Lung (tissue), 11 donors: ENCODE measurements at regions not wholly inside any gene's neighbourhood (a gene's known extent, or its start where the extent isn't known, plus 50 kb on each side); places are given as distances from the start of the nearest gene placed in this dataset.

Experiments
- ATAC-seq: fragments of 200-7000 bp; cut with Tn5 transposase; one replicate; pipeline ENCODE4 v1.9.1; 2020; ENCODE audit warnings: moderate number of reproducible peaks; ENCODE audit not compliant: insufficient read depth, low FRiP score
- DNase-seq, 3 donors: peaks; one replicate each; pipeline ENCODE4 v3.0.0-alpha.2; 2013 to 2017
- H3K27ac ChIP-seq, 2 donors: one replicate each; pipeline ENCODE4 v1.5.1; 2013; ENCODE audit warnings: mild to moderate bottlenecking in 2 of 2, moderate library complexity in 2 of 2, control low read depth in 1 of 2, inconsistent platforms in 1 of 2, low read depth in 1 of 2, low read length in 1 of 2
- H3K27me3 ChIP-seq, 3 donors: one replicate each; pipeline ENCODE4 v1.5.1; 2013; ENCODE audit warnings: low read length in 2 of 3; ENCODE audit not compliant: control insufficient read depth in 3 of 3, insufficient read depth in 3 of 3
- H3K36me3 ChIP-seq, 4 donors: one replicate each; pipeline ENCODE4 v1.5.1; 2013; ENCODE audit warnings: low read length in 4 of 4, mild to moderate bottlenecking in 1 of 4, moderate library complexity in 1 of 4; ENCODE audit not compliant: control insufficient read depth in 4 of 4, insufficient read depth in 4 of 4
- H3K4me1 ChIP-seq, 5 donors: one replicate each; pipeline ENCODE4 v1.5.1; 2013; ENCODE audit warnings: low read length in 5 of 5, mild to moderate bottlenecking in 2 of 5, moderate library complexity in 1 of 5; ENCODE audit not compliant: control insufficient read depth in 5 of 5, insufficient read depth in 5 of 5
- H3K4me3 ChIP-seq: one replicate; pipeline ENCODE4 v1.5.1; 2013; ENCODE audit warnings: mild to moderate bottlenecking, control low read depth, moderate library complexity
- H3K9ac ChIP-seq, 2 donors: one replicate each; pipeline ENCODE4 v1.5.1; 2013; ENCODE audit warnings: low read length in 2 of 2, control low read depth in 1 of 2; ENCODE audit not compliant: insufficient read depth in 1 of 2
- H3K9me3 ChIP-seq, 4 donors: one replicate each; pipeline ENCODE4 v1.5.1; 2013; ENCODE audit warnings: low read length in 3 of 4, mild to moderate bottlenecking in 1 of 4, moderate library complexity in 1 of 4; ENCODE audit not compliant: control insufficient read depth in 4 of 4, insufficient read depth in 3 of 4
- CTCF ChIP-seq: IDR thresholded peaks from 2 replicates; pipeline ENCODE4 v1.5.1; 2012; ENCODE audit warnings: mild to moderate bottlenecking; ENCODE audit errors: control extremely low read depth, extremely low read depth
- WGBS, 2 donors: extraction: QIAGEN DNeasy Blood & Tissue Kit; methylation state at CpG; one replicate each; pipeline ENCODE4 v1.1.7; 2013; 5-methylcytosine and 5-hydroxymethylcytosine counted together
- donor health status: control.
- donor health status: control.
- donor health status: Bipolar disorder and iron deficiency.
- donor health status: healthy.
- donor health status: DM: yes; HTN: yes; CAD: no.

- H3K9me3 ChIP-seq = no peaks in the 10 kb centered on the region
- WGBS, 2 donors = 77 to 80% methylated on average over 6 of the region's 6 CpGs
- ATAC-seq = no peak
- no peak overlapping the region for H3K27ac ChIP-seq
- H3K27me3 ChIP-seq = no peaks in the 10 kb centered on the region
- H3K4me3 ChIP-seq = no peak overlapping the region
- no peaks in the 10 kb centered on the region for H3K36me3 ChIP-seq
- no peak overlapping the region for H3K9ac ChIP-seq
- H3K4me1 ChIP-seq = no peaks in the 10 kb centered on the region
- no peak for TF ChIP-seq CTCF
- DNase-seq = no peak
Measured at GRCh38 chr9:118457171-118458000, 753.2 kb downstream of the TLR4 start.

- Histone ChIP-seq H3K9me3 (no peaks in the 10 kb centered on the region), H3K36me3 (no peaks in the 10 kb centered on the region), H3K27ac (no peak overlapping the region), H3K4me3 (no peak overlapping the region), H3K4me1 (no peaks in the 10 kb centered on the region), H3K9ac (no peak overlapping the region), H3K27me3 (no peaks in the 10 kb centered on the region)
- no peak for ATAC-seq
- DNase-seq = no peak
- 72 to 79% methylated on average over 2 of the region's 2 CpGs for WGBS, 2 donors
- no peak for TF ChIP-seq CTCF
Measured at GRCh38 chr9:118459913-118460312, 755.7 kb downstream of the TLR4 start.

- no peak overlapping the region for H3K9ac ChIP-seq
- DNase-seq (no peak), ATAC-seq (no peak)
- no peak overlapping the region for H3K27ac ChIP-seq
- TF ChIP-seq CTCF = no peak
- no peaks in the 10 kb centered on the region for H3K27me3 ChIP-seq
- no peaks in the 10 kb centered on the region for H3K4me1 ChIP-seq
- 61 to 76% methylated on average over 1 of the region's 1 CpG for WGBS, 2 donors
- H3K9me3 ChIP-seq = no peaks in the 10 kb centered on the region
- no peak overlapping the region for H3K4me3 ChIP-seq
- no peaks in the 10 kb centered on the region for H3K36me3 ChIP-seq
Measured at GRCh38 chr9:118463419-118463818, 759.2 kb downstream of the TLR4 start.

- Histone ChIP-seq H3K4me3 (no peak overlapping the region), H3K9me3 (no peaks in the 10 kb centered on the region), H3K27ac (no peak overlapping the region), H3K9ac (no peak overlapping the region), H3K36me3 (no peaks in the 10 kb centered on the region), H3K27me3 (no peaks in the 10 kb centered on the region), H3K4me1 (no peaks in the 10 kb centered on the region)
- TF ChIP-seq CTCF = no peak
- WGBS, 2 donors = 53 to 76% methylated on average over 1 of the region's 1 CpG
- DNase-seq (peak; percentile 11 to 59 (median 24)), ATAC-seq (no peak)
Measured at GRCh38 chr9:118473521-118473920, 769.3 kb downstream of the TLR4 start.
